ENCODE measurements at regions not wholly inside any gene's neighbourhood (a gene's known extent, or its start where the extent isn't known, plus 50 kb on each side); places are given as distances from the start of the nearest gene placed in this dataset.

- Histone ChIP-seq H3K4me3 (ENCODE audit: extremely low read depth, insufficient read depth, low read length, poor library complexity, severe bottlenecking) (no peak overlapping the region), H3K9me3 (ENCODE audit: control insufficient read depth, low read length) (no peaks in the 10 kb centered on the region), H3K36me3 (ENCODE audit: control insufficient read depth, insufficient read depth, low read length) (no peaks in the 10 kb centered on the region), H3K27ac (ENCODE audit: low read depth, low read length, severe bottlenecking) (no peak overlapping the region), H3K4me1 (ENCODE audit: control insufficient read depth, insufficient read depth, low read length, poor library complexity, severe bottlenecking) (no peaks in the 10 kb centered on the region)
- WGBS, 2 experiments (ENCODE audit: insufficient coverage in 2 of 2): 68 to 69% methylated on average over 4 to 5 of the region's 7 CpGs
Measured at GRCh38 chr2:23199115-23199918, 185.7 kb upstream of the KLHL29 start.

DNA sequence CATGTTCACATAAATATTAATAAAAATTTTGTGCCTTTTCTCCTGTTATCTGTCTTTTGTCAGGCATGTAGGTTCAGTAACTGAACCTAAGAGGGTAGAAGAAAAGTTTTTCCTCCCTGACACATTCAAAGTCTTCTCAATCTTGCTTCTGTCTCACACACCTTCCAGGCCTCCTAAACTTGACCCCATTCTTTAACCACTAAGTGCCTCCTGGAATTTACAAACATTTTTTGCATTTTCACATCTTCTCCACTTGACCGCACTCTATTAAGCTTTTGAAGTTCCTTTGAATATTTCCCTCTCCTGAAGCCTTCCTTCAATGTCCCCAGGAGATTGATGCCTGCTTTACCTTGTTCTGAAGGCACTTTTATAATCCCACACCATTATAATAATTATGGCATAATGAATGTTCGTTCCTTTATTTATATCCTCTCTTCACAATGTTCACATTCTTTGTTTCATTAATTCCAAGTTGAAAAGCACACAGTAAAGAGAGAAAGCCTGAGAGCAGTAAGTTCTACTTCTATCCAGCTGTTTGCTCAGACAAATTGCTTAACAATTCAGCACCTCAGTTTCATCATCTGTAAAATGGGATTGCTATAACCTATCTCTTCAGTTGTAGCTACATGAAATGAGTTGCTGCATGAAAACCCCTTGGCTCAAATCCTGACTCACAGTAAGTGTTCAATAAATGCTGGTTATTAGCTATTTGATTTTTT lies 184.8 kb upstream of the KLHL29 start:
- WGBS, 2 experiments (ENCODE audit: insufficient coverage in 2 of 2): 89 to 100% methylated on average over 1 of the region's 2 CpGs
- Histone ChIP-seq H3K36me3 (ENCODE audit: control insufficient read depth, insufficient read depth, low read length) (no peaks in the 10 kb centered on the region), H3K4me1 (ENCODE audit: control insufficient read depth, insufficient read depth, low read length, poor library complexity, severe bottlenecking) (no peaks in the 10 kb centered on the region), H3K9me3 (ENCODE audit: control insufficient read depth, low read length) (no peaks in the 10 kb centered on the region), H3K4me3 (ENCODE audit: extremely low read depth, insufficient read depth, low read length, poor library complexity, severe bottlenecking) (no peak overlapping the region), H3K27ac (ENCODE audit: low read depth, low read length, severe bottlenecking) (no peak overlapping the region)

DNA sequence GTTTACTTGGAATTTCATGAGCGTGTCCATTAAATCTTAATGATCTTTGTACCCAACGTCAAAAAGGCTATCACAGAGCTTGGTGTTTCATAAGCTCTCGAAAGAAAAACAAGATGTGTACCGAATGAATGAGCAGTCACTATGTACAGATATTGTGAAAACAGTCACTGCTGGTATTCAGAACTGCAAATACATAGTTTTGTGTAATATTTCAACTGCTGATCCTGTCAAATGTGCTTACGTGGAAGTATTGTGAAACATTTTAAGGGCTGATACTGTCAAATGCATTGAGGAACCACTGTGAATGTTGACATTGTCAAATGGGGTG lies 184.2 kb upstream of the KLHL29 start:
- Histone ChIP-seq H3K27ac (ENCODE audit: low read depth, low read length, severe bottlenecking) (no peak overlapping the region), H3K4me1 (ENCODE audit: control insufficient read depth, insufficient read depth, low read length, poor library complexity, severe bottlenecking) (no peaks in the 10 kb centered on the region), H3K4me3 (ENCODE audit: extremely low read depth, insufficient read depth, low read length, poor library complexity, severe bottlenecking) (no peak overlapping the region), H3K9me3 (ENCODE audit: control insufficient read depth, low read length) (no peaks in the 10 kb centered on the region), H3K36me3 (ENCODE audit: control insufficient read depth, insufficient read depth, low read length) (no peaks in the 10 kb centered on the region)
- 92 to 93% methylated on average over 4 to 5 of the region's 5 CpGs for WGBS, 2 experiments (ENCODE audit: insufficient coverage in 2 of 2)

- H3K4me3 ChIP-seq (ENCODE audit: extremely low read depth, insufficient read depth, low read length, poor library complexity, severe bottlenecking): no peak overlapping the region
- H3K27ac ChIP-seq (ENCODE audit: low read depth, low read length, severe bottlenecking): no peak overlapping the region
- no peaks in the 10 kb centered on the region for H3K36me3 ChIP-seq (ENCODE audit: control insufficient read depth, insufficient read depth, low read length)
Measured at GRCh38 chr2:23203383-23203782, 181.6 kb upstream of the KLHL29 start.

DNA sequence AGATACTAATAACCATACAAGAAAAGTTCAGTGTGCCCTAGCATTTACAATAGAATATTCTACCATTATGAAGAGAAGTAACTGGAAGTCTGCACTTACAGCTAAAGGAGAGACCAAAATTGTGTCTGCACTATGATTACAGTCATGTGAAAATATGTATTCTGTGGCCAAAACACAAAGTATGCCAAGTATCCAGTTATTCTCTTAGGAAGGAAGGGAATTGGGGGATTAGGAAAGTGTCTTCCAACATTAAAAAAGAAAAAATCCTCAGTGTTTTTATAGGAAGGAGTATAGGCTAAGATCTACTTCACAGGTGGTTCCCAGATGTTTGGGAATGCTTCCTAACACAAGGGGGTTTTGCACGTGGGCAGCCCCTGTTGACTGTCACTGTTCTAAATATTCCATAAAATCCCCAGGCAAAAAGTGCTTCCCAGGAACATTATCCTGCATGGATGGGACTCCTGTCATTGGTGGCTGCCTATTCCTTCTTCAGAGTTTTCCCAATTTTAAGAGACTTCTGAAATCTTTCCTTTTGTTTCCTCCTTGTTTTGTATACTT lies 180.2 kb upstream of the KLHL29 start:
- Histone ChIP-seq H3K27ac (ENCODE audit: low read depth, low read length, severe bottlenecking) (no peak overlapping the region), H3K4me3 (ENCODE audit: extremely low read depth, insufficient read depth, low read length, poor library complexity, severe bottlenecking) (no peak overlapping the region), H3K4me1 (ENCODE audit: control insufficient read depth, insufficient read depth, low read length, poor library complexity, severe bottlenecking) (no peaks in the 10 kb centered on the region), H3K36me3 (ENCODE audit: control insufficient read depth, insufficient read depth, low read length) (no peaks in the 10 kb centered on the region), H3K9me3 (ENCODE audit: control insufficient read depth, low read length) (no peaks in the 10 kb centered on the region)
- 60 to 67% methylated on average over 1 of the region's 1 CpG for WGBS, 2 experiments (ENCODE audit: insufficient coverage in 2 of 2)

More at GRCh38 chr2:23203383-23203782, 181.6 kb upstream of the KLHL29 start:
- Histone ChIP-seq H3K9me3 (ENCODE audit: control insufficient read depth, low read length) (no peaks in the 10 kb centered on the region), H3K4me1 (ENCODE audit: control insufficient read depth, insufficient read depth, low read length, poor library complexity, severe bottlenecking) (no peaks in the 10 kb centered on the region)

DNA sequence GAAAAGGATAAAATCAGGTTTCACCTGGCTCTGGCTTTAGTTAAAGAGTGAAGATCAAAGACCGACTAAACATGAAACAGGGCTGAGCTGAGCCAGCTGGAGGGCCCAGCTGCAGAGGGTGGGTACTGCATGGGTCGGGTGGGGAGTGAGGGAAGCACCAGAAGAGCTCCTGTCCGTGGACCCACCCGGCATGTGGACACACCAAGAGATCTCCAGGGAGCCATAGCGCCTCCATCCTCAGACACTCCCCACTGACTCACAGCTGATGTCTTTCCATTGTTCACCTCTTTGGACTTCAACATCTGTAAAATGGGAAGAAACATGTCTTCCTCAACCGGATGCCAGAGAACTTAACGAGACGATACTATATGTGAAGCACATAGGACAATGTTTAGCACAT lies 178.3 kb upstream of the KLHL29 start:
- Histone ChIP-seq H3K9me3 (ENCODE audit: control insufficient read depth, low read length) (no peaks in the 10 kb centered on the region), H3K27ac (ENCODE audit: low read depth, low read length, severe bottlenecking) (no peak overlapping the region), H3K4me1 (ENCODE audit: control insufficient read depth, insufficient read depth, low read length, poor library complexity, severe bottlenecking) (no peaks in the 10 kb centered on the region), H3K36me3 (ENCODE audit: control insufficient read depth, insufficient read depth, low read length) (no peaks in the 10 kb centered on the region), H3K4me3 (ENCODE audit: extremely low read depth, insufficient read depth, low read length, poor library complexity, severe bottlenecking) (no peak overlapping the region)
- 60 to 93% methylated on average over 3 to 7 of the region's 8 CpGs for WGBS, 2 experiments (ENCODE audit: insufficient coverage in 2 of 2)

DNA sequence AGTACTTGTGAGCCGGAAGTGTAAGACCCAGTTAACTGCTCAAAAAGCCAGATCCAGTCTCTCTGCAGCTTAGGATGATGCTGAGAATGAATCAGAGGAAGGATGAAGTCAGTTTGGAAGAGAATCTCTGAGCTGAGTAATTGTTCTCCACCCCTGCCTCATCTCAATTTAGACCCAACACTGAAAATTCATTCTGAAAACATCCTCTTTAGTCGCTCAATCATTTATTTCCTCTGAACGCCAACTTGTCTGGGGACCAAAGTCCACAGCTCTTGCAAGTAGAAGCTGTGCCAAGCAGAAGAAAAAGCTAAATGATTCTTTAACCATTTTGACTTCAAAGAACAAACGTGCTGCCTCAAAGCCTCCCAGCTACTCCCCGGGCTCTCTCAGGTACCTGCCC lies 177.1 kb upstream of the KLHL29 start:
- Histone ChIP-seq H3K9me3 (ENCODE audit: control insufficient read depth, low read length) (no peaks in the 10 kb centered on the region), H3K4me1 (ENCODE audit: control insufficient read depth, insufficient read depth, low read length, poor library complexity, severe bottlenecking) (no peaks in the 10 kb centered on the region), H3K27ac (ENCODE audit: low read depth, low read length, severe bottlenecking) (no peak overlapping the region), H3K36me3 (ENCODE audit: control insufficient read depth, insufficient read depth, low read length) (no peaks in the 10 kb centered on the region), H3K4me3 (ENCODE audit: extremely low read depth, insufficient read depth, low read length, poor library complexity, severe bottlenecking) (no peak overlapping the region)
- 74 to 79% methylated on average over 2 to 4 of the region's 5 CpGs for WGBS, 2 experiments (ENCODE audit: insufficient coverage in 2 of 2)

- 83 to 100% methylated on average over 1 to 2 of the region's 2 CpGs for WGBS, 2 experiments (ENCODE audit: insufficient coverage in 2 of 2)
- Histone ChIP-seq H3K4me3 (ENCODE audit: extremely low read depth, insufficient read depth, low read length, poor library complexity, severe bottlenecking) (no peak overlapping the region), H3K9me3 (ENCODE audit: control insufficient read depth, low read length) (no peaks in the 10 kb centered on the region), H3K4me1 (ENCODE audit: control insufficient read depth, insufficient read depth, low read length, poor library complexity, severe bottlenecking) (no peaks in the 10 kb centered on the region), H3K36me3 (ENCODE audit: control insufficient read depth, insufficient read depth, low read length) (no peaks in the 10 kb centered on the region), H3K27ac (ENCODE audit: low read depth, low read length, severe bottlenecking) (no peak overlapping the region)
Measured at GRCh38 chr2:23208339-23208738, 176.6 kb upstream of the KLHL29 start.

DNA sequence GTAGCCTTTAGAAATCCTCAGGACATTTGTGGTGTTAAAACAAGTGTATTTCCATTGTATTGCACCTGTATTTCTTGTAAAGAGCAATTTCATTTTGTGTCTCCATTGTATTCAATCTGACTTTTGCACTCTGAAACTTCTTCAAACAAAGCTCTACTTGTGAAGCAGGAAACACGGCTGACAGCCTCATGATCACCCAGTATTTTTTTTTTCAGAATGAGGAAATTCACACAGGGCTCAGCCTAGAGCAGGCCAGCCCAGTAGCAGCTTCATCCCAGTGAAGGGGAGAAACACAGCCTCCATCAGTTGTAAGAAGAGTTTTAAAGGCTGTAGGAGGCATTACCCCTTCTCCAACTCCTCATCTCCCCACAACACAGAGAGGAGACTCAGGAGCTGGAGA lies 175.9 kb upstream of the KLHL29 start:
- Histone ChIP-seq H3K4me1 (ENCODE audit: control insufficient read depth, insufficient read depth, low read length, poor library complexity, severe bottlenecking) (no peaks in the 10 kb centered on the region), H3K27ac (ENCODE audit: low read depth, low read length, severe bottlenecking) (no peak overlapping the region), H3K9me3 (ENCODE audit: control insufficient read depth, low read length) (no peaks in the 10 kb centered on the region), H3K36me3 (ENCODE audit: control insufficient read depth, insufficient read depth, low read length) (no peaks in the 10 kb centered on the region), H3K4me3 (ENCODE audit: extremely low read depth, insufficient read depth, low read length, poor library complexity, severe bottlenecking) (no peak overlapping the region)
- WGBS, 2 experiments (ENCODE audit: insufficient coverage in 2 of 2): 0% methylated on average over 1 of the region's 1 CpG; no CpG with 5 or more reads in 1 of the 2 experiments

- Histone ChIP-seq H3K4me1 (ENCODE audit: control insufficient read depth, insufficient read depth, low read length, poor library complexity, severe bottlenecking) (no peaks in the 10 kb centered on the region), H3K4me3 (ENCODE audit: extremely low read depth, insufficient read depth, low read length, poor library complexity, severe bottlenecking) (no peak overlapping the region), H3K36me3 (ENCODE audit: control insufficient read depth, insufficient read depth, low read length) (no peaks in the 10 kb centered on the region), H3K9me3 (ENCODE audit: control insufficient read depth, low read length) (no peaks in the 10 kb centered on the region), H3K27ac (ENCODE audit: low read depth, low read length, severe bottlenecking) (no peak overlapping the region)
- 80 to 88% methylated on average over 4 to 5 of the region's 5 CpGs for WGBS, 2 experiments (ENCODE audit: insufficient coverage in 2 of 2)
Measured at GRCh38 chr2:23211987-23212583, 172.9 kb upstream of the KLHL29 start.
